H9 (cell line): ENCODE measurements at regions not wholly inside any gene's neighbourhood (a gene's known extent, or its start where the extent isn't known, plus 50 kb on each side); places are given as distances from the start of the nearest gene placed in this dataset.

Experiments
- DNase-seq: peaks from one replicate; pipeline ENCODE4 v3.0.0-alpha.2; 2017
- H2AFZ ChIP-seq: one replicate; pipeline ENCODE4 v1.6.1; 2013; ENCODE audit warnings: mild to moderate bottlenecking, low read length, control low read depth, moderate library complexity
- H2AK5ac ChIP-seq: 2 replicates; pipeline ENCODE4 v1.6.1; 2013; ENCODE audit warnings: low read length, control low read depth, mixed read lengths; ENCODE audit not compliant: insufficient read length
- H2BK120ac ChIP-seq: one replicate; pipeline ENCODE4 v1.6.1; 2013; ENCODE audit warnings: low read depth, mild to moderate bottlenecking, low read length, control low read depth, inconsistent platforms; ENCODE audit not compliant: poor library complexity, severe bottlenecking
- H2BK12ac ChIP-seq: 2 replicates; pipeline ENCODE4 v1.6.1; 2013; ENCODE audit warnings: low read length, control low read depth, mixed read lengths, low read depth; ENCODE audit not compliant: insufficient read length
- H2BK15ac ChIP-seq: 2 replicates; pipeline ENCODE4 v1.6.1; 2013; ENCODE audit warnings: low read depth, low read length, control low read depth
- H2BK20ac ChIP-seq: one replicate; pipeline ENCODE4 v1.6.1; 2013; ENCODE audit warnings: low read depth, mild to moderate bottlenecking, low read length, control low read depth, inconsistent platforms; ENCODE audit not compliant: poor library complexity, severe bottlenecking
- H2BK5ac ChIP-seq: 2 replicates; pipeline ENCODE4 v1.6.1; 2013; ENCODE audit warnings: low read length, control low read depth, mixed read lengths; ENCODE audit not compliant: insufficient read length
- H3K14ac ChIP-seq: 2 replicates; pipeline ENCODE4 v1.6.1; 2013; ENCODE audit warnings: low read length, control low read depth; ENCODE audit not compliant: insufficient read depth
- H3K18ac ChIP-seq: 2 replicates; pipeline ENCODE4 v1.6.1; 2013; ENCODE audit warnings: low read depth, mild to moderate bottlenecking, mixed read lengths, low read length, control low read depth; ENCODE audit not compliant: insufficient read length
- H3K23ac ChIP-seq: 2 replicates; pipeline ENCODE4 v1.6.1; 2013; ENCODE audit warnings: low read length, control low read depth, mixed read lengths, low read depth; ENCODE audit not compliant: insufficient read length
- H3K23me2 ChIP-seq: 2 replicates; pipeline ENCODE4 v1.6.1; 2013; ENCODE audit warnings: low read depth, mild to moderate bottlenecking, mixed read lengths, low read length, control low read depth; ENCODE audit not compliant: insufficient read length, poor library complexity, severe bottlenecking
- H3K27ac ChIP-seq: 2 replicates; pipeline ENCODE4 v1.5.1; 2013; ENCODE audit warnings: low read length, control low read depth, mixed read lengths, low read depth; ENCODE audit not compliant: insufficient read length
- H3K27me3 ChIP-seq: 2 replicates; pipeline ENCODE4 v1.6.1; 2013; ENCODE audit warnings: low read length, control low read depth, inconsistent platforms; ENCODE audit not compliant: insufficient read depth
- H3K4ac ChIP-seq: 2 replicates; pipeline ENCODE4 v1.6.1; 2013; ENCODE audit warnings: low read depth, mild to moderate bottlenecking, control low read depth, inconsistent platforms, low read length, moderate library complexity
- H3K4me1 ChIP-seq: 2 replicates; pipeline ENCODE4 v1.6.1; 2013; ENCODE audit warnings: low read length, control low read depth, inconsistent platforms; ENCODE audit not compliant: insufficient read depth
- H3K4me2 ChIP-seq: 2 replicates; pipeline ENCODE4 v1.6.1; 2013; ENCODE audit warnings: low read length, control low read depth, mixed read lengths; ENCODE audit not compliant: insufficient read length, insufficient read depth
- H3K56ac ChIP-seq: 2 replicates; pipeline ENCODE4 v1.6.1; 2013; ENCODE audit warnings: low read depth, mild to moderate bottlenecking, mixed read lengths, low read length, control low read depth; ENCODE audit not compliant: insufficient read length
- H3K79me1 ChIP-seq: 2 replicates; pipeline ENCODE4 v1.6.1; 2013; ENCODE audit warnings: low read depth, mild to moderate bottlenecking, moderate library complexity, low read length, control low read depth, inconsistent platforms; ENCODE audit not compliant: insufficient read depth, poor library complexity, severe bottlenecking
- H3K79me2 ChIP-seq: 2 replicates; pipeline ENCODE4 v1.6.1; 2013; ENCODE audit warnings: low read length, control low read depth, inconsistent platforms; ENCODE audit not compliant: insufficient read depth
- H3K9ac ChIP-seq: 2 replicates; pipeline ENCODE4 v1.6.1; 2013; ENCODE audit warnings: low read length, control low read depth, mixed read lengths; ENCODE audit not compliant: insufficient read length; ENCODE audit errors: extremely low read depth
- H3K9me3 ChIP-seq: one replicate; pipeline ENCODE4 v1.6.1; 2013; ENCODE audit warnings: low read depth, low read length, inconsistent platforms; ENCODE audit not compliant: control insufficient read depth
- H3T11ph ChIP-seq: one replicate; pipeline ENCODE4 v1.6.1; 2013; ENCODE audit warnings: mild to moderate bottlenecking, low read length, control low read depth, inconsistent platforms
- H4K20me1 ChIP-seq: one replicate; pipeline ENCODE4 v1.6.1; 2013; ENCODE audit not compliant: control insufficient read depth, insufficient read length, insufficient read depth
- H4K5ac ChIP-seq: 2 replicates; pipeline ENCODE4 v1.6.1; 2013; ENCODE audit warnings: low read depth, mild to moderate bottlenecking, mixed read lengths, low read length, control low read depth; ENCODE audit not compliant: insufficient read length
- H4K8ac ChIP-seq: replicated peaks from 2 replicates; pipeline ENCODE4 v1.6.1; 2013; ENCODE audit warnings: low read length, control low read depth, mixed read lengths, low read depth; ENCODE audit not compliant: insufficient read length
- H4K91ac ChIP-seq: 2 replicates; pipeline ENCODE4 v1.6.1; 2013; ENCODE audit warnings: low read depth, mild to moderate bottlenecking, moderate library complexity, mixed read lengths, low read length, control low read depth; ENCODE audit not compliant: insufficient read length
- H3K27ac Mint-ChIP-seq, 3 experiments: 2 replicates in 2 of 3; 3 replicates in 1 of 3; pipeline ENCODE4 v1.8.0; 2020 to 2021; ENCODE audit warnings: mixed read lengths in 3 of 3, mild to moderate bottlenecking in 1 of 3, moderate library complexity in 1 of 3
- H3K27me3 Mint-ChIP-seq: 2 replicates; pipeline ENCODE4 v1.8.0; 2021; ENCODE audit warnings: low read depth, mild to moderate bottlenecking, moderate library complexity, mixed read lengths
- H3K36me3 Mint-ChIP-seq, 3 experiments: 2 replicates in 2 of 3; 3 replicates in 1 of 3; pipeline ENCODE4 v1.8.0; 2020 to 2021; ENCODE audit warnings: low read depth in 3 of 3, mixed read lengths in 3 of 3; ENCODE audit not compliant: insufficient read depth in 1 of 3
- H3K4me1 Mint-ChIP-seq, 2 experiments: 2 replicates each; pipeline ENCODE4 v1.8.0; 2020; ENCODE audit warnings: mixed read lengths in 2 of 2
- H3K4me3 Mint-ChIP-seq, 2 experiments: 2 replicates in 1 of 2; 3 replicates in 1 of 2; pipeline ENCODE4 v1.8.0; 2020 to 2021; ENCODE audit warnings: mild to moderate bottlenecking in 2 of 2, mixed read lengths in 2 of 2, moderate library complexity in 1 of 2
- H3K9me3 Mint-ChIP-seq, 2 experiments: 2 replicates in 1 of 2; 3 replicates in 1 of 2; pipeline ENCODE4 v1.8.0; 2020; ENCODE audit warnings: mild to moderate bottlenecking in 2 of 2, mixed read lengths in 2 of 2, moderate library complexity in 1 of 2
- WGBS: extraction: QIAGEN DNeasy Blood & Tissue Kit; methylation state at CpG from one replicate; pipeline ENCODE4 v1.1.7; 2013; ENCODE audit warnings: missing lambda C conversion rate, low lambda C conversion rate, mixed read lengths; ENCODE audit not compliant: insufficient read length; ENCODE audit errors: extremely low coverage; 5-methylcytosine and 5-hydroxymethylcytosine counted together
- TF ChIP-seq, protein P1 (sequence below): fragments of 200-600 bp; sonication (generic); conservative IDR thresholded peaks from 3 replicates; pipeline ENCODE4 v1.8.0; 2021; ENCODE audit warnings: antibody characterized with exemption, mild to moderate bottlenecking

DNA sequence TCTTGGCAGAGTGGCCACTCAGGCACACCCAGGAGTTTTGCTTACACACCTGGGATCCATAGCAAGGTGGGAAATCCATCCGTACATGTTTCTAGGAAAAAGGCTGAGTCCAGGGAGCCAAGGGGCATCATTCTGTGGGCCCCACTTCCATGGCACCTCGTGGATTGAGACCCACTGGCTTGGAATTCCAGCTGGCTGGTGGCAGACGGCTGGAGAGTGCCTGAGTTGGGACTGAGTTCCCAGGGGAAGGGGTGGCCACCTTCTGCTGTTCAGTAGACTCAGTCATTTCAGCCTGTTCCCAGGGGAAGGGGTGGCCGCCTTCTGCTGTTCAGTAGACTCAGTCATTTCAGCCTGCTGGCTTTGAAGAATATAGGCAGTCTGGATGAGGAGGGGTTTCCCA is 366.0 kb upstream of the GRIA3 start:
- H3K4me2 ChIP-seq: no peak overlapping the region
- H2BK12ac ChIP-seq: no peak overlapping the region
- H2BK15ac ChIP-seq: no peak overlapping the region
- no peak overlapping the region for H2AFZ ChIP-seq
- no peak overlapping the region for H2BK20ac ChIP-seq
- no peaks in the 10 kb centered on the region for H3K23me2 ChIP-seq
- H3K9ac ChIP-seq: no peak overlapping the region
- TF ChIP-seq, protein P1, sequence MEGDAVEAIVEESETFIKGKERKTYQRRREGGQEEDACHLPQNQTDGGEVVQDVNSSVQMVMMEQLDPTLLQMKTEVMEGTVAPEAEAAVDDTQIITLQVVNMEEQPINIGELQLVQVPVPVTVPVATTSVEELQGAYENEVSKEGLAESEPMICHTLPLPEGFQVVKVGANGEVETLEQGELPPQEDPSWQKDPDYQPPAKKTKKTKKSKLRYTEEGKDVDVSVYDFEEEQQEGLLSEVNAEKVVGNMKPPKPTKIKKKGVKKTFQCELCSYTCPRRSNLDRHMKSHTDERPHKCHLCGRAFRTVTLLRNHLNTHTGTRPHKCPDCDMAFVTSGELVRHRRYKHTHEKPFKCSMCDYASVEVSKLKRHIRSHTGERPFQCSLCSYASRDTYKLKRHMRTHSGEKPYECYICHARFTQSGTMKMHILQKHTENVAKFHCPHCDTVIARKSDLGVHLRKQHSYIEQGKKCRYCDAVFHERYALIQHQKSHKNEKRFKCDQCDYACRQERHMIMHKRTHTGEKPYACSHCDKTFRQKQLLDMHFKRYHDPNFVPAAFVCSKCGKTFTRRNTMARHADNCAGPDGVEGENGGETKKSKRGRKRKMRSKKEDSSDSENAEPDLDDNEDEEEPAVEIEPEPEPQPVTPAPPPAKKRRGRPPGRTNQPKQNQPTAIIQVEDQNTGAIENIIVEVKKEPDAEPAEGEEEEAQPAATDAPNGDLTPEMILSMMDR: no peak
- H2BK120ac ChIP-seq: no peak overlapping the region
- WGBS: no CpG with 5 or more reads among the region's 4 CpGs
- H3K4ac ChIP-seq: no peak overlapping the region
- H2AK5ac ChIP-seq: no peak overlapping the region
- H3K27me3 Mint-ChIP-seq: no peaks in the 10 kb centered on the region; the same call in 1 of the 2 replicates
- no peak overlapping the region for H3K14ac ChIP-seq
- H3K4me1 ChIP-seq: no peaks in the 10 kb centered on the region
- H3K4me1 Mint-ChIP-seq: no peaks in the 10 kb centered on the region
- no peaks in the 10 kb centered on the region for H3K27me3 ChIP-seq
- H4K8ac ChIP-seq: no peak overlapping the region
- peaks cover 0 to 12% (median 10%) of the 10 kb centered on the region in 3 experiments; a peak in 6 of 7 replicates for H3K36me3 Mint-ChIP-seq
- H2BK5ac ChIP-seq: no peak overlapping the region
- peaks cover 37% of the 10 kb centered on the region for H3K9me3 ChIP-seq
- no peaks in the 10 kb centered on the region for H3K79me1 ChIP-seq
- DNase-seq: no peak
- no peak overlapping the region for H4K5ac ChIP-seq
- no peak overlapping the region for H3K27ac Mint-ChIP-seq
- peaks cover 50 to 86% of the 10 kb centered on the region in 2 experiments for H3K9me3 Mint-ChIP-seq
- no peak overlapping the region for H3K18ac ChIP-seq
- no peaks in the 10 kb centered on the region for H4K20me1 ChIP-seq
- no peak overlapping the region for H3K56ac ChIP-seq
- H4K91ac ChIP-seq: no peak overlapping the region
- no peak overlapping the region for H3K27ac ChIP-seq
- no peaks in the 10 kb centered on the region for H3K79me2 ChIP-seq
- H3T11ph ChIP-seq: no peak overlapping the region
- H3K4me3 Mint-ChIP-seq: no peak overlapping the region
- H3K23ac ChIP-seq: no peak overlapping the region
